ENCODE measurements at regions not wholly inside any gene's neighbourhood (a gene's known extent, or its start where the extent isn't known, plus 50 kb on each side); places are given as distances from the start of the nearest gene placed in this dataset.

DNA sequence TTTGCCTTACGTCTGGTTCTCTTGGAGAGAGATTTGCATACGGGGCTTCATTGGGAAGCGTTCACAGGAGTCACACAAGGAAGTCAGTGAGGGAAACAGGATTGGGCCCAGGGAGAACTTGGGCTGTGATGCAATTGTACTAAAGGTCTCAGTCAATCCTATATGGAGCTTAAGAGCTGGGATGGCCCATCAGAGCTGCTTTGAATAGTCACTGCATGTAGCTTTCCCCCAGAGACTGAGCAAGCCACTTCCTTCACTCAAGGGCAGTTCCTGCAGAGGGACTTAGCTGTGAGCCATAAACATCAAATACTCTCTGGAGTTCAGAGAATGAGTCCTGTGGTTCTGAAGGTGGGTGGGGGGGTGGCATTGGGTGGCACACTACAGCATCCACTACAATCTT, 605.4 kb downstream of the MED13L start:
- no peak overlapping the region for H2AFZ ChIP-seq (ENCODE audit: low read depth, low read length, poor library complexity, severe bottlenecking)
- no peaks in the 10 kb centered on the region for H3K79me2 ChIP-seq (ENCODE audit: insufficient read depth, low read length)
- no peak overlapping the region for H3K9ac ChIP-seq (ENCODE audit: low read length)
- POLR2A ChIA-PET, result no interaction called here
- H3K36me3 ChIP-seq (ENCODE audit: control insufficient read depth in 1 of 2, insufficient read depth in 2 of 2, low read length in 2 of 2), result no peaks in the 10 kb centered on the region
- no peaks in the 10 kb centered on the region for H3K4me1 ChIP-seq (ENCODE audit: control insufficient read depth in 1 of 2, insufficient read depth in 2 of 2, low read length in 2 of 2)
- H3K9me2 ChIP-seq (ENCODE audit: insufficient read depth), result no peaks in the 10 kb centered on the region
- CTCF ChIA-PET, result no interaction called here
- H4K20me1 ChIP-seq (ENCODE audit: insufficient read depth), result no peaks in the 10 kb centered on the region
- intact Hi-C loops (cut with micrococcal nuclease), result no loop called here
- H3K27ac ChIP-seq (ENCODE audit: low read depth, low read length), result no peak overlapping the region
- ATAC-seq (no peak), DNase-seq (ENCODE audit: low read depth, low spot score) (no peak)
- no peak overlapping the region for H3K4me3 ChIP-seq (replicated peaks in 1 of 2; ENCODE audit: low read depth in 1 of 2, low read length in 2 of 2)
- TF ChIP-seq, protein P1, sequence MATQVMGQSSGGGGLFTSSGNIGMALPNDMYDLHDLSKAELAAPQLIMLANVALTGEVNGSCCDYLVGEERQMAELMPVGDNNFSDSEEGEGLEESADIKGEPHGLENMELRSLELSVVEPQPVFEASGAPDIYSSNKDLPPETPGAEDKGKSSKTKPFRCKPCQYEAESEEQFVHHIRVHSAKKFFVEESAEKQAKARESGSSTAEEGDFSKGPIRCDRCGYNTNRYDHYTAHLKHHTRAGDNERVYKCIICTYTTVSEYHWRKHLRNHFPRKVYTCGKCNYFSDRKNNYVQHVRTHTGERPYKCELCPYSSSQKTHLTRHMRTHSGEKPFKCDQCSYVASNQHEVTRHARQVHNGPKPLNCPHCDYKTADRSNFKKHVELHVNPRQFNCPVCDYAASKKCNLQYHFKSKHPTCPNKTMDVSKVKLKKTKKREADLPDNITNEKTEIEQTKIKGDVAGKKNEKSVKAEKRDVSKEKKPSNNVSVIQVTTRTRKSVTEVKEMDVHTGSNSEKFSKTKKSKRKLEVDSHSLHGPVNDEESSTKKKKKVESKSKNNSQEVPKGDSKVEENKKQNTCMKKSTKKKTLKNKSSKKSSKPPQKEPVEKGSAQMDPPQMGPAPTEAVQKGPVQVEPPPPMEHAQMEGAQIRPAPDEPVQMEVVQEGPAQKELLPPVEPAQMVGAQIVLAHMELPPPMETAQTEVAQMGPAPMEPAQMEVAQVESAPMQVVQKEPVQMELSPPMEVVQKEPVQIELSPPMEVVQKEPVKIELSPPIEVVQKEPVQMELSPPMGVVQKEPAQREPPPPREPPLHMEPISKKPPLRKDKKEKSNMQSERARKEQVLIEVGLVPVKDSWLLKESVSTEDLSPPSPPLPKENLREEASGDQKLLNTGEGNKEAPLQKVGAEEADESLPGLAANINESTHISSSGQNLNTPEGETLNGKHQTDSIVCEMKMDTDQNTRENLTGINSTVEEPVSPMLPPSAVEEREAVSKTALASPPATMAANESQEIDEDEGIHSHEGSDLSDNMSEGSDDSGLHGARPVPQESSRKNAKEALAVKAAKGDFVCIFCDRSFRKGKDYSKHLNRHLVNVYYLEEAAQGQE (IDR thresholded peaks at IDR 0.05; ENCODE audit: low read depth), result no peak
- no peak for TF ChIP-seq ZNF274 (IDR thresholded peaks at IDR 0.05; ENCODE audit: low read depth, low read length)
- TF ChIP-seq, protein P2, sequence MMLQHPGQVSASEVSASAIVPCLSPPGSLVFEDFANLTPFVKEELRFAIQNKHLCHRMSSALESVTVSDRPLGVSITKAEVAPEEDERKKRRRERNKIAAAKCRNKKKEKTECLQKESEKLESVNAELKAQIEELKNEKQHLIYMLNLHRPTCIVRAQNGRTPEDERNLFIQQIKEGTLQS (IDR thresholded peaks at IDR 0.05), result no peak
- TF ChIP-seq, protein P3, sequence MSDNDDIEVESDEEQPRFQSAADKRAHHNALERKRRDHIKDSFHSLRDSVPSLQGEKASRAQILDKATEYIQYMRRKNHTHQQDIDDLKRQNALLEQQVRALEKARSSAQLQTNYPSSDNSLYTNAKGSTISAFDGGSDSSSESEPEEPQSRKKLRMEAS (IDR thresholded peaks at IDR 0.05), result no peak
- TF ChIP-seq EZH2phosphoT487 (IDR thresholded peaks at IDR 0.05; ENCODE audit: borderline replicate concordance), result no peak
- TF ChIP-seq ZFX (IDR thresholded peaks at IDR 0.05), result no peak
- no peak for TF ChIP-seq YY1 (IDR thresholded peaks at IDR 0.05; ENCODE audit: extremely low read depth, insufficient replicate concordance, low read depth, low read length)
- TF ChIP-seq RAD21 (IDR thresholded peaks at IDR 0.05; ENCODE audit: low read depth), result no peak
- TF ChIP-seq, protein P4, sequence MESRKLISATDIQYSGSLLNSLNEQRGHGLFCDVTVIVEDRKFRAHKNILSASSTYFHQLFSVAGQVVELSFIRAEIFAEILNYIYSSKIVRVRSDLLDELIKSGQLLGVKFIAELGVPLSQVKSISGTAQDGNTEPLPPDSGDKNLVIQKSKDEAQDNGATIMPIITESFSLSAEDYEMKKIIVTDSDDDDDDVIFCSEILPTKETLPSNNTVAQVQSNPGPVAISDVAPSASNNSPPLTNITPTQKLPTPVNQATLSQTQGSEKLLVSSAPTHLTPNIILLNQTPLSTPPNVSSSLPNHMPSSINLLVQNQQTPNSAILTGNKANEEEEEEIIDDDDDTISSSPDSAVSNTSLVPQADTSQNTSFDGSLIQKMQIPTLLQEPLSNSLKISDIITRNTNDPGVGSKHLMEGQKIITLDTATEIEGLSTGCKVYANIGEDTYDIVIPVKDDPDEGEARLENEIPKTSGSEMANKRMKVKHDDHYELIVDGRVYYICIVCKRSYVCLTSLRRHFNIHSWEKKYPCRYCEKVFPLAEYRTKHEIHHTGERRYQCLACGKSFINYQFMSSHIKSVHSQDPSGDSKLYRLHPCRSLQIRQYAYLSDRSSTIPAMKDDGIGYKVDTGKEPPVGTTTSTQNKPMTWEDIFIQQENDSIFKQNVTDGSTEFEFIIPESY (IDR thresholded peaks at IDR 0.05; ENCODE audit: extremely low read depth, insufficient replicate concordance, low read length), result no peak
- no peak for TF ChIP-seq SRF (IDR thresholded peaks at IDR 0.05; ENCODE audit: low read depth)
- no peak for TF ChIP-seq TCF7L2 (IDR thresholded peaks at IDR 0.05; ENCODE audit: borderline replicate concordance, extremely low read depth, insufficient read depth, insufficient read length)
- no peak for TF ChIP-seq EZH2 (IDR thresholded peaks at IDR 0.05)
- TF ChIP-seq ELF1 (IDR thresholded peaks at IDR 0.05; ENCODE audit: borderline replicate concordance, low read depth), result no peak
- no peak for TF ChIP-seq CEBPB (IDR thresholded peaks at IDR 0.05; ENCODE audit: low read depth)
- TF ChIP-seq SIN3A (IDR thresholded peaks at IDR 0.05; ENCODE audit: low read depth), result no peak
- no peak for TF ChIP-seq SP1 (IDR thresholded peaks at IDR 0.05; ENCODE audit: low read depth)
- no peak for TF ChIP-seq POLR2A (IDR thresholded peaks at IDR 0.05; ENCODE audit: borderline replicate concordance, extremely low read depth, insufficient read depth, insufficient read length)
- no peak for TF ChIP-seq POLR2AphosphoS5 (IDR thresholded peaks at IDR 0.05; ENCODE audit: low read depth, low read length)
- TF ChIP-seq JUND (IDR thresholded peaks at IDR 0.05), result no peak
- BruUV-seq (replicated peaks), result no TSS peak
- H3K9me3 ChIP-seq (ENCODE audit: control insufficient read depth in 1 of 2, insufficient read depth in 1 of 2, low read depth in 1 of 2, low read length in 2 of 2), result no peaks in the 10 kb centered on the region
- RAD21 ChIA-PET (ENCODE audit: low non-redundant PET in 1 of 2, low total read pairs in 2 of 2, uncharacterized antibody in 2 of 2, unreplicated experiment in 2 of 2), result no interaction called here
- H3K27me3 ChIP-seq (ENCODE audit: insufficient read depth, low read length), result 0 out of 2 replicates have a peak, but pooled peaks cover 5% of the 10 kb centered on the region
- H3K4me2 ChIP-seq (ENCODE audit: low read length), result no peak overlapping the region

Data from HCT116 (cell line).